HCT116 (cell line): ENCODE measurements at regions not wholly inside any gene's neighbourhood (a gene's known extent, or its start where the extent isn't known, plus 50 kb on each side); places are given as distances from the start of the nearest gene placed in this dataset.

Experiments used
- ATAC-seq: fragments of 200-7000 bp; cut with Tn5 transposase; 2 replicates; pipeline ENCODE4 v1.9.1; 2020; ENCODE audit warnings: mild to moderate bottlenecking, moderate library complexity
- BruUV-seq: library from RNA; stranded (reverse); fragments of 400-500 nt; replicated peaks from 2 replicates; lab custom pipeline; 2021; lab: Mats Ljungman, UMichigan
- CTCF ChIA-PET: fragments of 300-600 bp; sonication (Branson Sonifier 250); formaldehyde crosslinking; loops from one replicate; lab custom pipeline; 2021; ENCODE audit warnings: antibody characterized with exemption; lab: Charles Lee
- POLR2A ChIA-PET: fragments of 300-600, 350-600 bp; sonication (Branson Sonifier 250); formaldehyde crosslinking; loops from one replicate; lab custom pipeline; 2021; ENCODE audit warnings: antibody characterized with exemption; lab: Charles Lee
- RAD21 ChIA-PET, 2 experiments: fragments of 300-600 bp; sonication (Branson Sonifier 250); formaldehyde crosslinking; loops; one replicate each; lab custom pipeline; 2023; ENCODE audit warnings: low total read pairs in 2 of 2; ENCODE audit not compliant: uncharacterized antibody in 2 of 2, unreplicated experiment in 2 of 2, low non-redundant PET in 1 of 2; lab: Charles Lee
- DNase-seq: peaks from one replicate; pipeline ENCODE4 v3.0.0-alpha.2; 2010; ENCODE audit warnings: low read depth, low spot score
- H2AFZ ChIP-seq: fragments of 200-600 bp; shearing (Covaris generic), sonication (generic); 2 replicates; pipeline ENCODE4 v1.6.1; 2017; ENCODE audit warnings: low read depth, mixed run types, mixed read lengths, antibody characterized with exemption, low read length; ENCODE audit not compliant: poor library complexity, severe bottlenecking
- H3K27ac ChIP-seq: 2 replicates; pipeline ENCODE4 v1.5.1; 2012; ENCODE audit warnings: low read depth, low read length
- H3K27me3 ChIP-seq: fragments of 200-600 bp; sonication (generic); 2 replicates; pipeline ENCODE4 v1.6.1; 2016; ENCODE audit warnings: mixed run types, low read length, mixed read lengths; ENCODE audit not compliant: insufficient read depth
- H3K36me3 ChIP-seq, 2 experiments: fragments of 200-500 bp in 1 of 2; fragments of 200-600 bp in 1 of 2; sonication (Bioruptor generic) in 1 of 2; sonication (generic) in 1 of 2; 2 replicates each; pipeline versions ENCODE4 v1.5.1 to v1.6.1; 2014 to 2016; ENCODE audit warnings: low read length in 2 of 2, inconsistent platforms in 1 of 2, mixed read lengths in 1 of 2, mixed run types in 1 of 2; ENCODE audit not compliant: insufficient read depth in 2 of 2, control insufficient read depth in 1 of 2
- H3K4me1 ChIP-seq, 2 experiments: fragments of 200-600 bp in 1 of 2; sonication (generic) in 1 of 2; 2 replicates each; pipeline versions ENCODE4 v1.5.1 to v1.6.1; 2012 to 2017; ENCODE audit warnings: low read length in 2 of 2, inconsistent platforms in 1 of 2, mild to moderate bottlenecking in 1 of 2, mixed read lengths in 1 of 2, mixed run types in 1 of 2, moderate library complexity in 1 of 2; ENCODE audit not compliant: insufficient read depth in 2 of 2, control insufficient read depth in 1 of 2
- H3K4me2 ChIP-seq: fragments of 200-600 bp; sonication (generic); 2 replicates; pipeline ENCODE4 v1.6.1; 2017; ENCODE audit warnings: mixed run types, low read length, mixed read lengths
- H3K4me3 ChIP-seq, 2 experiments: fragments of 200-600 bp in 1 of 2; sonication (generic) in 1 of 2; replicated peaks in 1 of 2; 2 replicates each; pipeline ENCODE4 v1.5.1; 2011 to 2016; ENCODE audit warnings: low read length in 2 of 2, control low read depth in 1 of 2, low read depth in 1 of 2, mild to moderate bottlenecking in 1 of 2, mixed read lengths in 1 of 2, mixed run types in 1 of 2
- H3K79me2 ChIP-seq: fragments of 200-600 bp; sonication (generic); 2 replicates; pipeline ENCODE4 v1.6.1; 2017; ENCODE audit warnings: mild to moderate bottlenecking, mixed run types, low read length, moderate library complexity, mixed read lengths; ENCODE audit not compliant: insufficient read depth
- H3K9ac ChIP-seq: fragments of 200-600 bp; sonication (generic); 2 replicates; pipeline ENCODE4 v1.6.1; 2016; ENCODE audit warnings: low read length, mixed read lengths
- H3K9me2 ChIP-seq: fragments of 200-600 bp; sonication (generic), shearing (Covaris generic); 2 replicates; pipeline ENCODE4 v1.6.1; 2017; ENCODE audit warnings: mixed run types, mild to moderate bottlenecking, moderate library complexity; ENCODE audit not compliant: insufficient read depth
- H3K9me3 ChIP-seq, 2 experiments: fragments of 200-500 bp in 1 of 2; fragments of 200-600 bp in 1 of 2; sonication (Bioruptor generic) in 1 of 2; sonication (generic) in 1 of 2; 2 replicates each; pipeline ENCODE4 v1.6.1; 2014 to 2017; ENCODE audit warnings: low read length in 2 of 2, mixed read lengths in 2 of 2, inconsistent platforms in 1 of 2, low read depth in 1 of 2, mild to moderate bottlenecking in 1 of 2, mixed run types in 1 of 2, moderate library complexity in 1 of 2; ENCODE audit not compliant: control insufficient read depth in 1 of 2, insufficient read depth in 1 of 2
- H4K20me1 ChIP-seq: fragments of 200-600 bp; sonication (generic), shearing (Covaris generic); 2 replicates; pipeline ENCODE4 v1.6.1; 2017; ENCODE audit warnings: mixed run types, mild to moderate bottlenecking, moderate library complexity; ENCODE audit not compliant: insufficient read depth
- ATF3 ChIP-seq: IDR thresholded peaks from 2 replicates; pipeline ENCODE4 v1.6.1; 2012
- CBX3 ChIP-seq: IDR thresholded peaks from 2 replicates; pipeline ENCODE4 v1.6.1; 2012; ENCODE audit warnings: low read depth
- CEBPB ChIP-seq: IDR thresholded peaks from 2 replicates; pipeline ENCODE4 v1.6.1; 2012; ENCODE audit warnings: low read depth
- ELF1 ChIP-seq: IDR thresholded peaks from 2 replicates; pipeline ENCODE4 v1.6.1; 2012; ENCODE audit warnings: low read depth, borderline replicate concordance
- EZH2 ChIP-seq: fragments of 200-600 bp; sonication (generic); IDR thresholded peaks from 2 replicates; pipeline ENCODE4 v1.6.1; 2017; ENCODE audit warnings: antibody characterized with exemption, mixed run types
- EZH2phosphoT487 ChIP-seq: fragments of 200-600 bp; IDR thresholded peaks from 2 replicates; pipeline ENCODE4 v1.6.1; 2018; ENCODE audit warnings: antibody characterized with exemption, borderline replicate concordance
- FOSL1 ChIP-seq: IDR thresholded peaks from 2 replicates; pipeline ENCODE4 v1.6.1; 2012; ENCODE audit warnings: low read depth
- JUND ChIP-seq: IDR thresholded peaks from 2 replicates; pipeline ENCODE4 v1.6.1; 2012
- POLR2AphosphoS5 ChIP-seq: IDR thresholded peaks from 2 replicates; pipeline ENCODE4 v1.6.1; 2011; ENCODE audit warnings: mild to moderate bottlenecking, low read depth, low read length, moderate library complexity
- RAD21 ChIP-seq: IDR thresholded peaks from 2 replicates; pipeline ENCODE4 v1.6.1; 2012; ENCODE audit warnings: low read depth, mild to moderate bottlenecking
- REST ChIP-seq: IDR thresholded peaks from 2 replicates; pipeline ENCODE4 v1.6.1; 2012; ENCODE audit warnings: low read depth
- SIN3A ChIP-seq: IDR thresholded peaks from 2 replicates; pipeline ENCODE4 v1.6.1; 2012; ENCODE audit warnings: low read depth
- YY1 ChIP-seq: IDR thresholded peaks from 2 replicates; pipeline ENCODE4 v1.6.1; 2011; ENCODE audit warnings: low read length, low read depth, moderate library complexity, mild to moderate bottlenecking; ENCODE audit not compliant: insufficient replicate concordance; ENCODE audit errors: extremely low read depth
- ZBTB33 ChIP-seq: IDR thresholded peaks from 2 replicates; pipeline ENCODE4 v1.6.1; 2011; ENCODE audit warnings: mild to moderate bottlenecking, low read length, moderate library complexity; ENCODE audit not compliant: insufficient replicate concordance; ENCODE audit errors: extremely low read depth
- ZFX ChIP-seq: fragments of 450-650 bp; IDR thresholded peaks from 2 replicates; pipeline ENCODE4 v1.6.1; 2017
- ZNF274 ChIP-seq: fragments of 200-500 bp; sonication (Bioruptor generic); IDR thresholded peaks from 2 replicates; pipeline ENCODE4 v1.6.1; 2014; ENCODE audit warnings: mild to moderate bottlenecking, low read depth, low read length, inconsistent platforms
- intact Hi-C: fragments of 100-400 bp; cut with micrococcal nuclease; formaldehyde crosslinking; loops from 2 replicates; pipeline ENCODE4 v1.10.0; 2022

GRCh38 chr12:45558353-45558752, 171.2 kb upstream of the ARID2 start:
- DNase-seq = no peak
- no peaks in the 10 kb centered on the region for H3K79me2 ChIP-seq
- TF ChIP-seq SIN3A (no peak), ZFX (no peak), ELF1 (no peak), ZNF274 (no peak), EZH2phosphoT487 (no peak), ATF3 (no peak)
- H3K4me3 ChIP-seq = no peak overlapping the region
- ChIA-PET POLR2A (interaction anchor here (0.7 kb wide), 1 partner anchor 371 kb away, joined by 3 read pairs; no protein-coding TSS in a partner anchor), CTCF (interaction anchor here (1.2 kb wide), 1 partner anchor 15 kb away, joined by 3 read pairs; no protein-coding TSS in a partner anchor), RAD21 (no interaction called here)
- H3K9ac ChIP-seq = no peak overlapping the region
- intact Hi-C loops = no loop called here
- H3K36me3 ChIP-seq = no peaks in the 10 kb centered on the region
- H3K27me3 ChIP-seq = no peaks in the 10 kb centered on the region
- H3K27ac ChIP-seq = no peak overlapping the region
- H3K4me1 ChIP-seq = no peaks in the 10 kb centered on the region
- no peak for ATAC-seq
- no peak overlapping the region for H3K4me2 ChIP-seq
- H4K20me1 ChIP-seq = no peaks in the 10 kb centered on the region
- H3K9me2 ChIP-seq = 0 out of 2 replicates have a peak, but pooled peaks cover 6% of the 10 kb centered on the region
- no peak overlapping the region for H2AFZ ChIP-seq
- BruUV-seq = no TSS peak
- H3K9me3 ChIP-seq = no peaks in the 10 kb centered on the region

GRCh38 chr12:45559537-45559936, 170.0 kb upstream of the ARID2 start:
- intact Hi-C loops = no loop called here
- Histone ChIP-seq H3K4me3 (no peak overlapping the region), H2AFZ (no peak overlapping the region), H3K9me2 (0 out of 2 replicates have a peak, but pooled peaks cover 6% of the 10 kb centered on the region), H4K20me1 (no peaks in the 10 kb centered on the region), H3K27ac (no peak overlapping the region), H3K4me2 (no peak overlapping the region), H3K4me1 (no peaks in the 10 kb centered on the region), H3K36me3 (no peaks in the 10 kb centered on the region), H3K27me3 (no peaks in the 10 kb centered on the region), H3K79me2 (no peaks in the 10 kb centered on the region), H3K9me3 (no peaks in the 10 kb centered on the region), H3K9ac (no peak overlapping the region)
- POLR2A ChIA-PET = no interaction called here
- RAD21 ChIA-PET = no interaction called here
- BruUV-seq = no TSS peak
- no peak for ATAC-seq
- no peak for DNase-seq
- CTCF ChIA-PET = no interaction called here
- TF ChIP-seq ZFX = no peak
- no peak for TF ChIP-seq YY1
- no peak for TF ChIP-seq SIN3A
- TF ChIP-seq ZNF274 = no peak
- no peak for TF ChIP-seq POLR2AphosphoS5
- TF ChIP-seq ZBTB33 = no peak
- no peak for TF ChIP-seq CEBPB
- no peak for TF ChIP-seq EZH2
- TF ChIP-seq JUND = no peak
- no peak for TF ChIP-seq CBX3
- TF ChIP-seq RAD21 = no peak
- no peak for TF ChIP-seq EZH2phosphoT487
- no peak for TF ChIP-seq REST
- no peak for TF ChIP-seq FOSL1
